ENCODE measurements at regions not wholly inside any gene's neighbourhood (a gene's known extent, or its start where the extent isn't known, plus 50 kb on each side); places are given as distances from the start of the nearest gene placed in this dataset.

DNA sequence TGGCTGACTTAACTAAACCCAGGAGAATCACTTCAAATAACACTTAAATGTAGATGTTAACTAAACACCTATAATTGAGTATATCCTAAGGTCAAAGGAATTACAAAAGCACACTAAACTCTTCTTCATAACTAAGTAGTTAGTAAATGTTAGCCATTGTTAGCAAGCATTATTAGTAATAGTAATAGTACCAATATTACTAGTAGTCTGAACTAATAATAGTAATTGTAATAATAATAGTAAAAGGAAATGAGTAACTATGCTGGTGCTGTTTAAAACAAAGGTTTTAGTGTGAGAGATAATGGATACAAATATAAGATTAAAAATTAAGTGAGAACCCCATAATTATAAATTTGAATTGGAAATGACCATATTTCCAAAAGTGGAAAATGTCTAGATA, 641.9 kb upstream of the RORB start:
- Histone ChIP-seq H3K4me1 (ENCODE audit: insufficient read depth, low read length) (no peaks in the 10 kb centered on the region), H3K27me3 (ENCODE audit: control insufficient read depth in 1 of 2, insufficient read depth in 2 of 2, low read length in 2 of 2) (no peaks in the 10 kb centered on the region), H3K9me3 (ENCODE audit: control insufficient read depth in 1 of 2, insufficient read depth in 1 of 2, low read length in 2 of 2) (no peaks in the 10 kb centered on the region), H3K36me3 (ENCODE audit: insufficient read depth, low read length) (no peaks in the 10 kb centered on the region), H3K27ac (ENCODE audit: low read depth in 1 of 2, low read length in 2 of 2) (no peak overlapping the region), H3K4me3 (ENCODE audit: low read length) (no peak overlapping the region)
- Mint-ChIP-seq H3K4me1 (ENCODE audit: low read depth) (no peaks in the 10 kb centered on the region), H3K27me3 (no peaks in the 10 kb centered on the region), H3K36me3 (ENCODE audit: low read depth) (no peaks in the 10 kb centered on the region), H3K27ac (no peak overlapping the region), H3K4me3 (no peak overlapping the region), H3K9me3 (peaks cover 7% of the 10 kb centered on the region)
- intact Hi-C loops (cut with DNase I, micrococcal nuclease): no loop called here
- CTCF ChIA-PET: no interaction called here
- POLR2A ChIA-PET: no interaction called here
- no peak for DNase-seq
- TF ChIP-seq, protein P1, sequence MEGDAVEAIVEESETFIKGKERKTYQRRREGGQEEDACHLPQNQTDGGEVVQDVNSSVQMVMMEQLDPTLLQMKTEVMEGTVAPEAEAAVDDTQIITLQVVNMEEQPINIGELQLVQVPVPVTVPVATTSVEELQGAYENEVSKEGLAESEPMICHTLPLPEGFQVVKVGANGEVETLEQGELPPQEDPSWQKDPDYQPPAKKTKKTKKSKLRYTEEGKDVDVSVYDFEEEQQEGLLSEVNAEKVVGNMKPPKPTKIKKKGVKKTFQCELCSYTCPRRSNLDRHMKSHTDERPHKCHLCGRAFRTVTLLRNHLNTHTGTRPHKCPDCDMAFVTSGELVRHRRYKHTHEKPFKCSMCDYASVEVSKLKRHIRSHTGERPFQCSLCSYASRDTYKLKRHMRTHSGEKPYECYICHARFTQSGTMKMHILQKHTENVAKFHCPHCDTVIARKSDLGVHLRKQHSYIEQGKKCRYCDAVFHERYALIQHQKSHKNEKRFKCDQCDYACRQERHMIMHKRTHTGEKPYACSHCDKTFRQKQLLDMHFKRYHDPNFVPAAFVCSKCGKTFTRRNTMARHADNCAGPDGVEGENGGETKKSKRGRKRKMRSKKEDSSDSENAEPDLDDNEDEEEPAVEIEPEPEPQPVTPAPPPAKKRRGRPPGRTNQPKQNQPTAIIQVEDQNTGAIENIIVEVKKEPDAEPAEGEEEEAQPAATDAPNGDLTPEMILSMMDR (IDR thresholded peaks at IDR 0.05): no peak
- no peak for ATAC-seq (ENCODE audit: poor library complexity)

GRCh38 chr9:73863924-73864323, 633.2 kb upstream of the RORB start:
- Mint-ChIP-seq H3K9me3 (peaks cover 7% of the 10 kb centered on the region), H3K27ac (no peak overlapping the region), H3K4me3 (no peak overlapping the region), H3K27me3 (no peaks in the 10 kb centered on the region), H3K4me1 (ENCODE audit: low read depth) (no peaks in the 10 kb centered on the region), H3K36me3 (ENCODE audit: low read depth) (no peaks in the 10 kb centered on the region)
- Histone ChIP-seq H3K36me3 (ENCODE audit: insufficient read depth, low read length) (no peaks in the 10 kb centered on the region), H3K4me1 (ENCODE audit: insufficient read depth, low read length) (no peaks in the 10 kb centered on the region), H3K27me3 (ENCODE audit: control insufficient read depth in 1 of 2, insufficient read depth in 2 of 2, low read length in 2 of 2) (no peaks in the 10 kb centered on the region), H3K9me3 (ENCODE audit: control insufficient read depth in 1 of 2, insufficient read depth in 1 of 2, low read length in 2 of 2) (no peaks in the 10 kb centered on the region), H3K27ac (ENCODE audit: low read depth in 1 of 2, low read length in 2 of 2) (no peak overlapping the region), H3K4me3 (ENCODE audit: low read length) (no peak overlapping the region)
- intact Hi-C loops (cut with DNase I, micrococcal nuclease): no loop called here
- CTCF ChIA-PET: interaction anchor here (0.9 kb wide), 1 partner anchor 10 kb away, joined by 3 read pairs; no protein-coding TSS in a partner anchor
- TF ChIP-seq, protein P1 (IDR thresholded peaks at IDR 0.05): no peak
- POLR2A ChIA-PET: no interaction called here
- ATAC-seq (ENCODE audit: poor library complexity) (no peak), DNase-seq (no peak)

GRCh38 chr9:73866451-73866850, 630.7 kb upstream of the RORB start:
- peaks cover 4% of the 10 kb centered on the region for H3K9me3 Mint-ChIP-seq
- no peak for DNase-seq
- Histone ChIP-seq H3K4me1 (ENCODE audit: insufficient read depth, low read length) (no peaks in the 10 kb centered on the region), H3K27ac (ENCODE audit: low read depth in 1 of 2, low read length in 2 of 2) (no peak overlapping the region), H3K4me3 (ENCODE audit: low read length) (no peak overlapping the region), H3K36me3 (ENCODE audit: insufficient read depth, low read length) (no peaks in the 10 kb centered on the region), H3K9me3 (ENCODE audit: control insufficient read depth in 1 of 2, insufficient read depth in 1 of 2, low read length in 2 of 2) (no peaks in the 10 kb centered on the region), H3K27me3 (ENCODE audit: control insufficient read depth in 1 of 2, insufficient read depth in 2 of 2, low read length in 2 of 2) (no peaks in the 10 kb centered on the region)
- H3K4me1 Mint-ChIP-seq (ENCODE audit: low read depth): no peaks in the 10 kb centered on the region
- TF ChIP-seq, protein P1 (IDR thresholded peaks at IDR 0.05): no peak
- H3K4me3 Mint-ChIP-seq: no peak overlapping the region
- no peaks in the 10 kb centered on the region for H3K27me3 Mint-ChIP-seq
- no peaks in the 10 kb centered on the region for H3K36me3 Mint-ChIP-seq (ENCODE audit: low read depth)
- CTCF ChIA-PET: no interaction called here
- POLR2A ChIA-PET: no interaction called here
- intact Hi-C loops (cut with DNase I, micrococcal nuclease): no loop called here
- no peak overlapping the region for H3K27ac Mint-ChIP-seq
- no peak for ATAC-seq (ENCODE audit: poor library complexity)

Measured in CD4-positive, alpha-beta T cell (primary cell).